ENCODE measurements at regions not wholly inside any gene's neighbourhood (a gene's known extent, or its start where the extent isn't known, plus 50 kb on each side); places are given as distances from the start of the nearest gene placed in this dataset.

DNA sequence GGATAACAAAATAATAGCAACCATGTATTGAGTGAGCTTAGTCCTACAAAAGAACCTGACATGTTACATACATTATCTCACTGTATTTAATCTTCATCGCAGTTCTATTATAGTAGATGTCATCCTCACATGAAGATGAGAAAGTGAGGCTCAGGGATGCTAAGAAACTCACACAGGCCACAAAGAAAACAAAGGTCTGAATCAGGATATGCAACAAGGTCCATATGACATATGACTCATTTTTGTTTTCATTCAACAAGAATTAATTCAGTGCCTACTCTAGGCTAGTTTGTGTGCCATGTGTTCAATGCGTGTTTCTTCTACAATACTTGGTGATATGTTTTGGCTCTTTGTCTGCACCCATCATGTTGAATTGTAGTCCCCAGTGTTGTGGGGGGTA lies 219.7 kb upstream of the EPHA4 start (continued):
- TF ChIP-seq TEAD4 (IDR thresholded peaks at IDR 0.05; ENCODE audit: borderline replicate concordance, insufficient read depth) (no peak), MAX (IDR thresholded peaks at IDR 0.05; ENCODE audit: low read depth) (no peak), REST (IDR thresholded peaks at IDR 0.05; ENCODE audit: low read depth, low read length) (no peak), EP300 (IDR thresholded peaks at IDR 0.05; ENCODE audit: borderline replicate concordance in 1 of 2, low read depth in 1 of 2, low read length in 1 of 2) (no peak), TCF12 (IDR thresholded peaks at IDR 0.05) (no peak), POLR2AphosphoS5 (IDR thresholded peaks at IDR 0.05; ENCODE audit: low read depth, low read length) (no peak)
- TF ChIP-seq, protein P1, sequence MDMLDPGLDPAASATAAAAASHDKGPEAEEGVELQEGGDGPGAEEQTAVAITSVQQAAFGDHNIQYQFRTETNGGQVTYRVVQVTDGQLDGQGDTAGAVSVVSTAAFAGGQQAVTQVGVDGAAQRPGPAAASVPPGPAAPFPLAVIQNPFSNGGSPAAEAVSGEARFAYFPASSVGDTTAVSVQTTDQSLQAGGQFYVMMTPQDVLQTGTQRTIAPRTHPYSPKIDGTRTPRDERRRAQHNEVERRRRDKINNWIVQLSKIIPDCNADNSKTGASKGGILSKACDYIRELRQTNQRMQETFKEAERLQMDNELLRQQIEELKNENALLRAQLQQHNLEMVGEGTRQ (IDR thresholded peaks at IDR 0.05; ENCODE audit: borderline replicate concordance, low read depth, low read length), result no peak

GRCh38 chr2:221787561-221787960 lies 215.5 kb upstream of the EPHA4 start:
- no peaks in the 10 kb centered on the region for H3K9me2 ChIP-seq
- no peaks in the 10 kb centered on the region for H3F3A ChIP-seq (replicated peaks; ENCODE audit: insufficient read depth)
- H3K79me2 ChIP-seq (ENCODE audit: insufficient read depth), result no peaks in the 10 kb centered on the region
- H3K9ac ChIP-seq, result no peak overlapping the region
- no peaks in the 10 kb centered on the region for H3K9me3 ChIP-seq
- no peaks in the 10 kb centered on the region for H3K4me1 ChIP-seq (ENCODE audit: control insufficient read depth in 1 of 2, insufficient read depth in 2 of 2, low read depth in 1 of 2, low read length in 1 of 2)
- no peaks in the 10 kb centered on the region for H3K36me3 ChIP-seq (replicated peaks in 1 of 2; ENCODE audit: control insufficient read depth in 1 of 2, insufficient read depth in 2 of 2, low read length in 1 of 2)
- ChIA-PET CTCF (no interaction called here), POLR2A (no interaction called here)
- H3K4me3 ChIP-seq (ENCODE audit: low read depth in 2 of 2, low read length in 1 of 2), result no peak overlapping the region
- H4K20me1 ChIP-seq (ENCODE audit: insufficient read depth), result no peaks in the 10 kb centered on the region
- no peak overlapping the region for H3K4me2 ChIP-seq
- H3K27me3 ChIP-seq (ENCODE audit: insufficient read depth), result no peaks in the 10 kb centered on the region
- 34% methylated on average over 4 of the region's 4 CpGs for WGBS (ENCODE audit: low lambda C conversion rate)
- no peak overlapping the region for H2AFZ ChIP-seq (ENCODE audit: low read depth)
- no peak overlapping the region for H3K27ac ChIP-seq (ENCODE audit: low read depth in 2 of 2, low read length in 1 of 2)
- DNase-seq, result no peak
- TF ChIP-seq, protein P2, sequence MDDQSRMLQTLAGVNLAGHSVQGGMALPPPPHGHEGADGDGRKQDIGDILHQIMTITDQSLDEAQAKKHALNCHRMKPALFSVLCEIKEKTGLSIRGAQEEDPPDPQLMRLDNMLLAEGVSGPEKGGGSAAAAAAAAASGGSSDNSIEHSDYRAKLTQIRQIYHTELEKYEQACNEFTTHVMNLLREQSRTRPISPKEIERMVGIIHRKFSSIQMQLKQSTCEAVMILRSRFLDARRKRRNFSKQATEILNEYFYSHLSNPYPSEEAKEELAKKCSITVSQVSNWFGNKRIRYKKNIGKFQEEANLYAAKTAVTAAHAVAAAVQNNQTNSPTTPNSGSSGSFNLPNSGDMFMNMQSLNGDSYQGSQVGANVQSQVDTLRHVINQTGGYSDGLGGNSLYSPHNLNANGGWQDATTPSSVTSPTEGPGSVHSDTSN (IDR thresholded peaks at IDR 0.05), result no peak
- TF ChIP-seq, protein P1 (IDR thresholded peaks at IDR 0.05; ENCODE audit: borderline replicate concordance, low read depth, low read length), result no peak
- TF ChIP-seq MEF2A (IDR thresholded peaks at IDR 0.05; ENCODE audit: borderline replicate concordance, low read depth) (no peak), EP300 (IDR thresholded peaks at IDR 0.05; ENCODE audit: borderline replicate concordance in 1 of 2, low read depth in 1 of 2, low read length in 1 of 2) (no peak), SMC3 (IDR thresholded peaks at IDR 0.05; ENCODE audit: low read depth, low read length) (no peak), CHD2 (IDR thresholded peaks at IDR 0.05; ENCODE audit: low read length, partially characterized antibody) (no peak), REST (IDR thresholded peaks at IDR 0.05; ENCODE audit: low read depth, low read length) (no peak), FOXJ3 (CRISPR knock-in tag; IDR thresholded peaks at IDR 0.05) (no peak), RCOR1 (IDR thresholded peaks at IDR 0.05; ENCODE audit: low read length) (no peak)
- TF ChIP-seq, protein P3, sequence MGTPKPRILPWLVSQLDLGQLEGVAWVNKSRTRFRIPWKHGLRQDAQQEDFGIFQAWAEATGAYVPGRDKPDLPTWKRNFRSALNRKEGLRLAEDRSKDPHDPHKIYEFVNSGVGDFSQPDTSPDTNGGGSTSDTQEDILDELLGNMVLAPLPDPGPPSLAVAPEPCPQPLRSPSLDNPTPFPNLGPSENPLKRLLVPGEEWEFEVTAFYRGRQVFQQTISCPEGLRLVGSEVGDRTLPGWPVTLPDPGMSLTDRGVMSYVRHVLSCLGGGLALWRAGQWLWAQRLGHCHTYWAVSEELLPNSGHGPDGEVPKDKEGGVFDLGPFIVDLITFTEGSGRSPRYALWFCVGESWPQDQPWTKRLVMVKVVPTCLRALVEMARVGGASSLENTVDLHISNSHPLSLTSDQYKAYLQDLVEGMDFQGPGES (IDR thresholded peaks at IDR 0.05; ENCODE audit: low read depth, low read length), result no peak
- TF ChIP-seq, protein P4, sequence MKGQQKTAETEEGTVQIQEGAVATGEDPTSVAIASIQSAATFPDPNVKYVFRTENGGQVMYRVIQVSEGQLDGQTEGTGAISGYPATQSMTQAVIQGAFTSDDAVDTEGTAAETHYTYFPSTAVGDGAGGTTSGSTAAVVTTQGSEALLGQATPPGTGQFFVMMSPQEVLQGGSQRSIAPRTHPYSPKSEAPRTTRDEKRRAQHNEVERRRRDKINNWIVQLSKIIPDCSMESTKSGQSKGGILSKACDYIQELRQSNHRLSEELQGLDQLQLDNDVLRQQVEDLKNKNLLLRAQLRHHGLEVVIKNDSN (IDR thresholded peaks at IDR 0.05; ENCODE audit: borderline replicate concordance, low read depth), result no peak
